ENCODE measurements at regions not wholly inside any gene's neighbourhood (a gene's known extent, or its start where the extent isn't known, plus 50 kb on each side); places are given as distances from the start of the nearest gene placed in this dataset.

DNA sequence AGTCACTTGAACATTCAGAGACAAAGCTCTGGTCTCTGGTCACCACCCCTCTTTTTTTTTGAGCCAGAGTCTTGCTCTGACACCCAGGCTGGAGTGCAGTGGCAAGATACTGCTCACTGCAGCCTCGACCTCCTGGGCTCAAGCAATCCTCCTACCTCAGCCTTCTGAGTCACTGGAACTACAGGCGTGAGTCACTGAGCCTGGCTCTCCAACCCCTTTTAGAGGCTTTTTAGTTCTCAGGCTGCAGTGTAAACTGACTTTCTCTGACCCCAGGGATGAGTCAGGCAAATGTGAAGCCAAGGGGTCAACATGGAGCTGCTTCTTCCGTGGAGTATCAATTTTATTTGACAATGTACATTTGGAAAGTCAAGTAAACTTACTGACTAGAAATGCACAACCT is 229.2 kb downstream of the PTTG2 start:
- no peak for DNase-seq
- Mint-ChIP-seq H3K4me3 (no peak overlapping the region), H3K4me1 (peaks cover 56% of the 10 kb centered on the region), H3K36me3 (ENCODE audit: low read depth) (peaks cover 15% of the 10 kb centered on the region), H3K27me3 (ENCODE audit: low read depth, poor library complexity) (no peaks in the 10 kb centered on the region), H3K27ac (peak overlapping the region; percentile 32), H3K9me3 (peaks cover 20% of the 10 kb centered on the region)
- TF ChIP-seq, protein P1, sequence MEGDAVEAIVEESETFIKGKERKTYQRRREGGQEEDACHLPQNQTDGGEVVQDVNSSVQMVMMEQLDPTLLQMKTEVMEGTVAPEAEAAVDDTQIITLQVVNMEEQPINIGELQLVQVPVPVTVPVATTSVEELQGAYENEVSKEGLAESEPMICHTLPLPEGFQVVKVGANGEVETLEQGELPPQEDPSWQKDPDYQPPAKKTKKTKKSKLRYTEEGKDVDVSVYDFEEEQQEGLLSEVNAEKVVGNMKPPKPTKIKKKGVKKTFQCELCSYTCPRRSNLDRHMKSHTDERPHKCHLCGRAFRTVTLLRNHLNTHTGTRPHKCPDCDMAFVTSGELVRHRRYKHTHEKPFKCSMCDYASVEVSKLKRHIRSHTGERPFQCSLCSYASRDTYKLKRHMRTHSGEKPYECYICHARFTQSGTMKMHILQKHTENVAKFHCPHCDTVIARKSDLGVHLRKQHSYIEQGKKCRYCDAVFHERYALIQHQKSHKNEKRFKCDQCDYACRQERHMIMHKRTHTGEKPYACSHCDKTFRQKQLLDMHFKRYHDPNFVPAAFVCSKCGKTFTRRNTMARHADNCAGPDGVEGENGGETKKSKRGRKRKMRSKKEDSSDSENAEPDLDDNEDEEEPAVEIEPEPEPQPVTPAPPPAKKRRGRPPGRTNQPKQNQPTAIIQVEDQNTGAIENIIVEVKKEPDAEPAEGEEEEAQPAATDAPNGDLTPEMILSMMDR (IDR thresholded peaks at IDR 0.05): no peak

DNA sequence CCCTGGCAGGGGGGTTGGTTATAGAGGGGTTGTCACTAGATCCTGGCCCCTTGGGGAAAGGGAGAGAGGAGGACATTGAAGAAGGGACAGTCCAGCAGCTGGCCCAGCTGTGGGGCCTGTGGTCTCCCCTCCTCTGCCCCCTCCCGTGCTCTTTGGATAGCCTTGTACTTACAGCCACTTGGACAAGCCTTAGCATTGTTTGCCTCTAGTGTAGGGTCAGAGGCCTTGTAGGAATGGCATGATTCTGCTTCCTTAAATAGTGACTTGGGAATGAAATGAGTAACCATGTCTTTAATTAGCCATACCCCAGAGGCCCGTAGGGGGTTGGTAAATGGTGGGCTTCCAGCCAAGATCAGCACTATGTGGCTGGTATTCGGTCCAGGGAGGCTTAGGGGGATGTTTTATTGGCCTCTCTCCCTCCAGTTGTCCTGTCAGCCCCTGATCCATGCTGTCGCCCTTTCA is 230.6 kb downstream of the PTTG2 start:
- peaks cover 28% of the 10 kb centered on the region for H3K36me3 Mint-ChIP-seq (ENCODE audit: low read depth)
- peaks cover 52% of the 10 kb centered on the region for H3K4me1 Mint-ChIP-seq
- peak overlapping the region; percentile 53 for H3K27ac Mint-ChIP-seq
- TF ChIP-seq, protein P1 (IDR thresholded peaks at IDR 0.05): no peak
- H3K9me3 Mint-ChIP-seq: peaks cover 33% of the 10 kb centered on the region
- DNase-seq: peak; percentile 18
- H3K4me3 Mint-ChIP-seq: no peak overlapping the region
- no peaks in the 10 kb centered on the region for H3K27me3 Mint-ChIP-seq (ENCODE audit: low read depth, poor library complexity)

DNA sequence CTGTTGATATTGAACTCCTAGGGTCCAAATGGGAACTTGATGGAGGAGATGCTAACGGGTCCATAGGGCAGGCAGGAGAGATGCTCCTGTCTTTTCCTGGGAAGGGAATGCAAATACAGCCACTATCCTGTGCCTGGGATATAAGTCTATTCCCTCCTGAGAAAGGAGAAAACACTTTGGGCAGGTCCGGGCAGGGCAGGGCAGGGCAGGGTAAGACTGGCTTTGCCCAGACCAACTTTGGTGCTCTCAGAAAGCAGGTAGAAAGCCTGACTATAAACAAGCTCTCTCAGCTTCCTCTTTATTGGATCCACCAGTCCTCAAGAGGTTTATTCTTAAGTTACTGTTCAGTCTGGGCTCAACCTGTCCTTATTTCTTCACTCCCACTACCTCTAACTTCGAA is 232.3 kb downstream of the PTTG2 start:
- Mint-ChIP-seq H3K4me3 (no peak overlapping the region), H3K27me3 (ENCODE audit: low read depth, poor library complexity) (no peaks in the 10 kb centered on the region), H3K4me1 (peaks cover 52% of the 10 kb centered on the region), H3K27ac (no peak overlapping the region), H3K36me3 (ENCODE audit: low read depth) (peaks cover 24% of the 10 kb centered on the region), H3K9me3 (peaks cover 27% of the 10 kb centered on the region)
- DNase-seq: no peak
- TF ChIP-seq, protein P1 (IDR thresholded peaks at IDR 0.05): no peak

DNA sequence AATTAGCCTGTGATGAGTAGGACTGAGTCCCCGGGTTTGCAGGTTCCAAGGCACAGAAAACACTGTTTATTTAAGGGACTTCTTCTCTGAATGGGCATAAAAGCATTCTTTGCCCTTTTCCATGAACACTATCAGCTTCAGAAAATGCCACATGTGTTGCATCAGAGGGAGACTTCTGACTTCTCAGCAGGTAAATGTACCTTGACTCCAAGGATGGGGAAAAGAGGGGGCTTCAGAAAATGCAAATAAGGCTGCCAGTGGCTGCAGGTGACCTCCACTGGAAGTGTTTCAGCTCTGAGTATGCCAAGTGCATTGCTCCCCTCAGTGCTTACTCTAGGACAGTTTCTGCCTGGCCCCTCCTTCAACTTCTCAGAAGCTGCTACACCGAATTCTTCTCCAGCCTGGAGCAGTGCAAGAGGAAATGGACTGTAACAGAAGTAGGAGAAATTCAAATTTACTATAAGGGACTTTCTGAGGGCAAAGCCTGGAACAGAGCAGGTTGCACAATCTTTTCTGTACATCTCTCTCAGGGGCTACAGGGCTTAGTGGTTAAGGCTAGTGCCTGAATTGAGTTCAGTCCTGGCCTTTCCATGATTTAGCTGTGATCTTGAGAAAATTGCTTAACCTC is 233.2 kb downstream of the PTTG2 start:
- DNase-seq: no peak
- peaks cover 19% of the 10 kb centered on the region for H3K36me3 Mint-ChIP-seq (ENCODE audit: low read depth)
- peaks cover 22% of the 10 kb centered on the region for H3K9me3 Mint-ChIP-seq
- no peak overlapping the region for H3K27ac Mint-ChIP-seq
- H3K27me3 Mint-ChIP-seq (ENCODE audit: low read depth, poor library complexity): no peaks in the 10 kb centered on the region
- no peak overlapping the region for H3K4me3 Mint-ChIP-seq
- peaks cover 52% of the 10 kb centered on the region for H3K4me1 Mint-ChIP-seq
- TF ChIP-seq, protein P1 (IDR thresholded peaks at IDR 0.05): no peak

DNA sequence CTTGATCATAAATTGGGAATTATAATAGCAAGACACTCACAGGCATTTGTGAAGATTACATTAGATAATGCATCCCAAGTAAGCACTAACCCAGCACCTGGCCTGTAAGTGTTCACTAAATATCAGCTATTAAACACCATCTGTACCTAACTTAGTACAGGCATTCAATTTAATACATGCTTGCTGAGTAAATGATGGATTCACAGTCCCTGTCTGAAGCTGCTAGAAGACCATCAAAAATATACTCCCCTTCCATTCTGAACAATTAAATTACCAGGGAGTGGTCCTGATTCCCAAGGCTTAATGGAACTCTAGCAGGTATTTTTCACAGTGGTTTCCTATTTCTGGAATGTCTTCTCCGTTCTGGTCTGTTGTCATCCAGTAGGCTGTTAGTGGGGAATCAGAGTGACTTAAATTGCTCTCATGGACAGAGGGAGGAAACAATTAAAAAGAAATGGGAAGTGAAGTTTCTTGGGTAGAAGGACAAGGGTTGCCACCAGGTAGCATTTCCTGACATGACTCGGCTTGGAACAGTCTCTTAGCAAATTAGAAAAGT is 233.9 kb downstream of the PTTG2 start:
- Mint-ChIP-seq H3K4me1 (peaks cover 52% of the 10 kb centered on the region), H3K27ac (no peak overlapping the region), H3K36me3 (ENCODE audit: low read depth) (peaks cover 19% of the 10 kb centered on the region), H3K4me3 (no peak overlapping the region), H3K9me3 (peaks cover 22% of the 10 kb centered on the region), H3K27me3 (ENCODE audit: low read depth, poor library complexity) (no peaks in the 10 kb centered on the region)
- TF ChIP-seq, protein P1 (IDR thresholded peaks at IDR 0.05): no peak
- DNase-seq: no peak

DNA sequence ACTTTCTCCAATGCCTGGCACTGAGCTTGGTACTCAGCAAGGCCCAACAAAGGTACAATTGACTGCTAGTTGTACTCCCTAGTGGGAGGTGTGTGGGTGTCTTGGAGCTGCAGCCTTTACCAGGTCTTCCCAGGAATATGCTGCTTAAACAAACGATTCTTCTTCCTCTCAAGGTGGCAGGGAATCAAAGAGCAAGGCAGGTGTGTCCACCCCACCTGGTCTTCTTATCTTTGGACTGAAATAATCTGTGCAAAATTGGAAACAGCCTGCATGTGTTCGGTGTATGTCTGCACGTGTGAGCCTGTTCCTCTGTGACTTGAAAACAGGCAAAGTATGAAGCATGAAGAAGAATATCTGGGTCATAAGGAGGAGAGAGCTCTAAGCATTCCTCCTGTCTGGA is 235.3 kb downstream of the PTTG2 start:
- Mint-ChIP-seq H3K27me3 (ENCODE audit: low read depth, poor library complexity) (no peaks in the 10 kb centered on the region), H3K4me3 (no peak overlapping the region), H3K9me3 (peaks cover 22% of the 10 kb centered on the region), H3K27ac (no peak overlapping the region), H3K4me1 (peaks cover 40% of the 10 kb centered on the region), H3K36me3 (ENCODE audit: low read depth) (peaks cover 19% of the 10 kb centered on the region)
- DNase-seq: no peak
- TF ChIP-seq, protein P1 (IDR thresholded peaks at IDR 0.05): no peak
